SK-N-MC (cell line): ENCODE measurements at regions not wholly inside any gene's neighbourhood (a gene's known extent, or its start where the extent isn't known, plus 50 kb on each side); places are given as distances from the start of the nearest gene placed in this dataset.

ENCODE experiments used
- FOXP2 ChIP-seq: optimal IDR thresholded peaks from 2 replicates; pipeline ENCODE3; 2011; ENCODE audit warnings: mild to moderate bottlenecking, moderate library complexity; ENCODE audit not compliant: insufficient read depth; ENCODE audit errors: extremely low read length, control extremely low read depth
- POLR2AphosphoS5 ChIP-seq: IDR thresholded peaks from 2 replicates; pipeline ENCODE4 v1.6.1; 2012; ENCODE audit warnings: mild to moderate bottlenecking, low read depth, low read length, borderline replicate concordance

DNA sequence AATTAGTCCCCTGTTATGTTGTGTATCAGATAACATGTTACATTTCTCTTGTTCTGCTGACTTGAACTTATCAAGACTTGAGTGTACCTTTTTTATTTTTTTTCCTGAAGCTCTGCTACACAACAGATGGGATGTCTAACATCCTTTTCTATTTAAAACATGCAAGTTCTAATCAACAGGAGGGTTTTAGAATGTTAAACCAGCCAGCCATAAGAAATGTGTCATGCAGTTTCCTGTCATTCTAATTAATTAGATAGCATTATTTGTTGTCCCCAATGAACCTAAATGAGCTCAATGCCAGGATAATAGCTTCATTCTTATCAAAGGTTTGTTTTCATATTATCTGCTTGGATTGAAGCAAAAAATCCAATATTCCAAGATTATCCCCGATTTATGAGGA is 958.2 kb downstream of the PCDH7 start:
- TF ChIP-seq POLR2AphosphoS5 (no peak), FOXP2 (no peak)
